ENCODE measurements at regions not wholly inside any gene's neighbourhood (a gene's known extent, or its start where the extent isn't known, plus 50 kb on each side); places are given as distances from the start of the nearest gene placed in this dataset.

GRCh38 chr13:81778350-81778749, 1437.4 kb upstream of the SPRY2 start:
- H2BK12ac ChIP-seq (ENCODE audit: low read length) = no peak overlapping the region
- H3K9ac ChIP-seq (ENCODE audit: low read depth, low read length, poor library complexity) = no peak overlapping the region
- H3K36me3 ChIP-seq (replicated peaks in 1 of 2; ENCODE audit: control insufficient read depth in 2 of 2, insufficient read depth in 2 of 2, low read length in 2 of 2) = no peaks in the 10 kb centered on the region
- H3K4me3 ChIP-seq (ENCODE audit: low read length in 2 of 2) = no peak overlapping the region
- H3K79me1 ChIP-seq (ENCODE audit: low read depth, low read length) = no peaks in the 10 kb centered on the region
- H2AK5ac ChIP-seq (ENCODE audit: low read depth, low read length) = no peak overlapping the region
- H3K4me2 ChIP-seq (ENCODE audit: insufficient read depth, low read length, poor library complexity, severe bottlenecking) = no peak overlapping the region
- H3K27me3 ChIP-seq (ENCODE audit: control insufficient read depth in 3 of 3, insufficient read depth in 3 of 3, low read depth in 1 of 3, low read length in 3 of 3) = no peaks in the 10 kb centered on the region
- H3K23ac ChIP-seq (ENCODE audit: low read depth, low read length, poor library complexity) = no peak overlapping the region
- H3K9me3 ChIP-seq (replicated peaks in 1 of 2; ENCODE audit: control insufficient read depth in 2 of 2, insufficient read depth in 1 of 2, low read depth in 1 of 2, low read length in 2 of 2) = no peaks in the 10 kb centered on the region
- no peak overlapping the region for H4K91ac ChIP-seq (ENCODE audit: low read depth, low read length, poor library complexity)
- H4K8ac ChIP-seq (ENCODE audit: low read depth, low read length) = no peak overlapping the region
- no peak overlapping the region for H2BK120ac ChIP-seq (ENCODE audit: low read depth, low read length)
- no CpG with 5 or more reads among the region's 1 CpG for WGBS, 2 donors (ENCODE audit: extremely low coverage in 2 of 2, insufficient read length in 2 of 2, insufficient replicate concordance in 1 of 2)
- no peak overlapping the region for H2BK5ac ChIP-seq (ENCODE audit: low read length)
- H3K18ac ChIP-seq (ENCODE audit: low read length) = no peak overlapping the region
- H2BK15ac ChIP-seq (ENCODE audit: low read length) = no peak overlapping the region
- H3K14ac ChIP-seq (ENCODE audit: low read length) = no peak overlapping the region
- H3K27ac ChIP-seq (replicated peaks; ENCODE audit: low read length) = no peak overlapping the region
- H3K4me1 ChIP-seq (ENCODE audit: control insufficient read depth in 2 of 2, insufficient read depth in 1 of 2, low read depth in 1 of 2, low read length in 2 of 2) = no peaks in the 10 kb centered on the region
- H2AFZ ChIP-seq (ENCODE audit: low read length) = no peak overlapping the region
- no peak overlapping the region for H3K4ac ChIP-seq (ENCODE audit: low read length)
- no peak for DNase-seq (ENCODE audit: low spot score)

- Histone ChIP-seq H3K27ac (replicated peaks; ENCODE audit: low read length) (no peak overlapping the region), H2BK5ac (ENCODE audit: low read length) (no peak overlapping the region), H3K14ac (ENCODE audit: low read length) (no peak overlapping the region), H2AFZ (ENCODE audit: low read length) (no peak overlapping the region), H3K9me3 (replicated peaks in 1 of 2; ENCODE audit: control insufficient read depth in 2 of 2, insufficient read depth in 1 of 2, low read depth in 1 of 2, low read length in 2 of 2) (no peaks in the 10 kb centered on the region), H3K4me2 (ENCODE audit: insufficient read depth, low read length, poor library complexity, severe bottlenecking) (no peak overlapping the region), H3K4me3 (ENCODE audit: low read length in 2 of 2) (no peak overlapping the region), H3K23ac (ENCODE audit: low read depth, low read length, poor library complexity) (no peak overlapping the region), H3K27me3 (ENCODE audit: control insufficient read depth in 3 of 3, insufficient read depth in 3 of 3, low read depth in 1 of 3, low read length in 3 of 3) (no peaks in the 10 kb centered on the region), H4K91ac (ENCODE audit: low read depth, low read length, poor library complexity) (no peak overlapping the region), H3K36me3 (replicated peaks in 1 of 2; ENCODE audit: control insufficient read depth in 2 of 2, insufficient read depth in 2 of 2, low read length in 2 of 2) (no peaks in the 10 kb centered on the region), H2AK5ac (ENCODE audit: low read depth, low read length) (no peak overlapping the region), H4K8ac (ENCODE audit: low read depth, low read length) (no peak overlapping the region), H2BK120ac (ENCODE audit: low read depth, low read length) (no peak overlapping the region), H3K79me1 (ENCODE audit: low read depth, low read length) (no peaks in the 10 kb centered on the region), H2BK12ac (ENCODE audit: low read length) (no peak overlapping the region), H3K4me1 (ENCODE audit: control insufficient read depth in 2 of 2, insufficient read depth in 1 of 2, low read depth in 1 of 2, low read length in 2 of 2) (no peaks in the 10 kb centered on the region), H3K9ac (ENCODE audit: low read depth, low read length, poor library complexity) (no peak overlapping the region), H3K4ac (ENCODE audit: low read length) (no peak overlapping the region), H3K18ac (ENCODE audit: low read length) (no peak overlapping the region), H2BK15ac (ENCODE audit: low read length) (no peak overlapping the region)
- WGBS, 2 donors (ENCODE audit: extremely low coverage in 2 of 2, insufficient read length in 2 of 2, insufficient replicate concordance in 1 of 2) = no CpG with 5 or more reads among the region's 1 CpG
- no peak for DNase-seq (ENCODE audit: low spot score)
Observed at GRCh38 chr13:81773263-81773662, 1432.3 kb upstream of the SPRY2 start.

DNA sequence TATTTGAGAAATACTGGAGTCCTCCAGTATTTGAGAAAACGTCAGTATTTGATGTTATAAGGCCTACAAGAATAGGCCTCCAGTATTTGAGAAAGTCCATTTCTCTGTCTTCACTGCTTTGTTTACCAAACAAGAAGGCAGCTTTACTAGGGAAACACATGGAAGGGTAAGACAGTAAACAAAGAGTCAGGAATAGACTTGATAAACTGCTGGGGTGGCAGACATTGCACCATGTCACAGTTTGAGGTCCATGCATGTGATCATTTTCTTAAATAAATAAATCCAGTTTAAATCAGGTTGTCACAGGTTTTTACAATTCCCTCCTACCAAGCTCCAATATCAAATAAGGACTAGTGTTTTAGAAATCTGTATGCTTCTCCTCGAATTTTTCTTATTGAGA, 1431.0 kb upstream of the SPRY2 start:
- no CpG with 5 or more reads among the region's 2 CpGs for WGBS, 2 donors (ENCODE audit: extremely low coverage in 2 of 2, insufficient read length in 2 of 2, insufficient replicate concordance in 1 of 2)
- H3K14ac ChIP-seq (ENCODE audit: low read length) = no peak overlapping the region
- H3K4me1 ChIP-seq (ENCODE audit: control insufficient read depth in 2 of 2, insufficient read depth in 1 of 2, low read depth in 1 of 2, low read length in 2 of 2) = no peaks in the 10 kb centered on the region

GRCh38 chr13:81770868-81771505, 1430.1 kb upstream of the SPRY2 start:
- no peak overlapping the region for H2BK12ac ChIP-seq (ENCODE audit: low read length)
- no peak overlapping the region for H3K18ac ChIP-seq (ENCODE audit: low read length)
- no peak overlapping the region for H4K8ac ChIP-seq (ENCODE audit: low read depth, low read length)
- H3K9me3 ChIP-seq (replicated peaks in 1 of 2; ENCODE audit: control insufficient read depth in 2 of 2, insufficient read depth in 1 of 2, low read depth in 1 of 2, low read length in 2 of 2) = no peaks in the 10 kb centered on the region
- H3K4me3 ChIP-seq (ENCODE audit: low read length in 2 of 2) = no peak overlapping the region
- no peak overlapping the region for H3K27ac ChIP-seq (replicated peaks; ENCODE audit: low read length)
- no peaks in the 10 kb centered on the region for H3K4me1 ChIP-seq (ENCODE audit: control insufficient read depth in 2 of 2, insufficient read depth in 1 of 2, low read depth in 1 of 2, low read length in 2 of 2)
- H2BK5ac ChIP-seq (ENCODE audit: low read length) = no peak overlapping the region
- no peak overlapping the region for H2BK15ac ChIP-seq (ENCODE audit: low read length)
- no peak overlapping the region for H3K9ac ChIP-seq (ENCODE audit: low read depth, low read length, poor library complexity)
- H3K4me2 ChIP-seq (ENCODE audit: insufficient read depth, low read length, poor library complexity, severe bottlenecking) = no peak overlapping the region
- H3K36me3 ChIP-seq (replicated peaks in 1 of 2; ENCODE audit: control insufficient read depth in 2 of 2, insufficient read depth in 2 of 2, low read length in 2 of 2) = no peaks in the 10 kb centered on the region
- H3K14ac ChIP-seq (ENCODE audit: low read length) = no peak overlapping the region
- H3K4ac ChIP-seq (ENCODE audit: low read length) = no peak overlapping the region
- H2AFZ ChIP-seq (ENCODE audit: low read length) = no peak overlapping the region
- H3K27me3 ChIP-seq (ENCODE audit: control insufficient read depth in 3 of 3, insufficient read depth in 3 of 3, low read depth in 1 of 3, low read length in 3 of 3) = no peaks in the 10 kb centered on the region
- no peak overlapping the region for H2BK120ac ChIP-seq (ENCODE audit: low read depth, low read length)
- no peak overlapping the region for H3K23ac ChIP-seq (ENCODE audit: low read depth, low read length, poor library complexity)
- WGBS, 2 donors (ENCODE audit: extremely low coverage in 2 of 2, insufficient read length in 2 of 2, insufficient replicate concordance in 1 of 2) = no CpG with 5 or more reads among the region's 2 CpGs
- no peak overlapping the region for H4K91ac ChIP-seq (ENCODE audit: low read depth, low read length, poor library complexity)
- H3K79me1 ChIP-seq (ENCODE audit: low read depth, low read length) = no peaks in the 10 kb centered on the region
- no peak for DNase-seq (ENCODE audit: low spot score)
- H2AK5ac ChIP-seq (ENCODE audit: low read depth, low read length) = no peak overlapping the region

More for the DNA sequence above, 1431.0 kb upstream of the SPRY2 start:
- H2BK15ac ChIP-seq (ENCODE audit: low read length) = no peak overlapping the region
- H4K8ac ChIP-seq (ENCODE audit: low read depth, low read length) = no peak overlapping the region
- H3K4ac ChIP-seq (ENCODE audit: low read length) = no peak overlapping the region
- H3K9me3 ChIP-seq (replicated peaks in 1 of 2; ENCODE audit: control insufficient read depth in 2 of 2, insufficient read depth in 1 of 2, low read depth in 1 of 2, low read length in 2 of 2) = no peaks in the 10 kb centered on the region
- no peak overlapping the region for H2AK5ac ChIP-seq (ENCODE audit: low read depth, low read length)
- H2BK5ac ChIP-seq (ENCODE audit: low read length) = no peak overlapping the region
- no peak overlapping the region for H3K23ac ChIP-seq (ENCODE audit: low read depth, low read length, poor library complexity)
- H2AFZ ChIP-seq (ENCODE audit: low read length) = no peak overlapping the region
- no peak overlapping the region for H3K18ac ChIP-seq (ENCODE audit: low read length)
- no peak overlapping the region for H4K91ac ChIP-seq (ENCODE audit: low read depth, low read length, poor library complexity)
- H3K9ac ChIP-seq (ENCODE audit: low read depth, low read length, poor library complexity) = no peak overlapping the region
- H3K4me2 ChIP-seq (ENCODE audit: insufficient read depth, low read length, poor library complexity, severe bottlenecking) = no peak overlapping the region
- no peak overlapping the region for H2BK12ac ChIP-seq (ENCODE audit: low read length)
- H3K4me3 ChIP-seq (ENCODE audit: low read length in 2 of 2) = no peak overlapping the region
- no peaks in the 10 kb centered on the region for H3K36me3 ChIP-seq (replicated peaks in 1 of 2; ENCODE audit: control insufficient read depth in 2 of 2, insufficient read depth in 2 of 2, low read length in 2 of 2)
- H3K27me3 ChIP-seq (ENCODE audit: control insufficient read depth in 3 of 3, insufficient read depth in 3 of 3, low read depth in 1 of 3, low read length in 3 of 3) = no peaks in the 10 kb centered on the region
- no peaks in the 10 kb centered on the region for H3K79me1 ChIP-seq (ENCODE audit: low read depth, low read length)
- no peak overlapping the region for H3K27ac ChIP-seq (replicated peaks; ENCODE audit: low read length)
- no peak overlapping the region for H2BK120ac ChIP-seq (ENCODE audit: low read depth, low read length)
- DNase-seq (ENCODE audit: low spot score) = no peak

Data from neuronal stem cell (in vitro differentiated cells).